DOHH2 (cell line): ENCODE measurements at regions not wholly inside any gene's neighbourhood (a gene's known extent, or its start where the extent isn't known, plus 50 kb on each side); places are given as distances from the start of the nearest gene placed in this dataset.

Source experiments
- H3F3A ChIP-seq: fragments of 200-600 bp; sonication (generic), shearing (Covaris generic); 2 replicates; pipeline ENCODE4 v1.6.0; 2016; ENCODE audit warnings: antibody characterized with exemption, mild to moderate bottlenecking; ENCODE audit not compliant: control insufficient read depth, insufficient read depth
- H3K27ac ChIP-seq: fragments of 200-600 bp; sonication (generic); 2 replicates; pipeline ENCODE4 v1.5.1; 2014; ENCODE audit warnings: low read depth, mild to moderate bottlenecking, low read length, moderate library complexity
- H3K27me3 ChIP-seq: fragments of 200-600 bp; sonication (generic); 2 replicates; pipeline ENCODE4 v1.6.1; 2014; ENCODE audit warnings: mild to moderate bottlenecking, low read length, mixed read lengths; ENCODE audit not compliant: control insufficient read depth
- H3K36me3 ChIP-seq: fragments of 200-600 bp; sonication (generic); 2 replicates; pipeline ENCODE4 v1.6.1; 2014; ENCODE audit warnings: mild to moderate bottlenecking, low read length, moderate library complexity, mixed read lengths; ENCODE audit not compliant: control insufficient read depth
- H3K4me1 ChIP-seq: fragments of 200-600 bp; sonication (generic); 2 replicates; pipeline ENCODE4 v1.6.1; 2014; ENCODE audit warnings: mild to moderate bottlenecking, low read length, mixed read lengths; ENCODE audit not compliant: control insufficient read depth
- H3K4me2 ChIP-seq: fragments of 200-600 bp; sonication (generic); 2 replicates; pipeline ENCODE4 v1.6.0; 2014; ENCODE audit warnings: mild to moderate bottlenecking, low read length, moderate library complexity
- H3K4me3 ChIP-seq: fragments of 200-600 bp; sonication (generic); 2 replicates; pipeline ENCODE4 v1.5.1; 2014; ENCODE audit warnings: mild to moderate bottlenecking, low read length, mixed read lengths
- H3K79me2 ChIP-seq: fragments of 200-600 bp; sonication (generic); 2 replicates; pipeline ENCODE4 v1.6.1; 2014; ENCODE audit warnings: mild to moderate bottlenecking, low read length, mixed read lengths; ENCODE audit not compliant: control insufficient read depth
- H3K9me2 ChIP-seq: fragments of 200-600 bp; sonication (generic); replicated peaks from 2 replicates; pipeline ENCODE4 v1.6.1; 2014; ENCODE audit warnings: mild to moderate bottlenecking, low read length, mixed read lengths; ENCODE audit not compliant: control insufficient read depth
- H3K9me3 ChIP-seq: fragments of 200-600 bp; sonication (generic); 2 replicates; pipeline ENCODE4 v1.6.1; 2014; ENCODE audit warnings: antibody characterized with exemption, low read length, mixed read lengths; ENCODE audit not compliant: control insufficient read depth, insufficient read depth
- H4K20me1 ChIP-seq: fragments of 200-600 bp; sonication (generic); 2 replicates; pipeline ENCODE4 v1.6.0; 2014; ENCODE audit warnings: low read depth, mild to moderate bottlenecking, antibody characterized with exemption, low read length, moderate library complexity; ENCODE audit not compliant: control insufficient read depth, insufficient read depth
- CTCF ChIP-seq: fragments of 200-600 bp; sonication (generic); IDR thresholded peaks from one replicate; pipeline ENCODE4 v1.5.1; 2014; ENCODE audit warnings: antibody characterized with exemption, mild to moderate bottlenecking, low read depth, low read length; ENCODE audit not compliant: poor library complexity, severe bottlenecking
- EZH2phosphoT487 ChIP-seq: fragments of 200-600 bp; sonication (generic); IDR thresholded peaks from 2 replicates; pipeline ENCODE4 v1.6.1; 2017; ENCODE audit warnings: borderline replicate concordance, mild to moderate bottlenecking, antibody characterized with exemption, low read length, moderate library complexity, mixed read lengths

- Histone ChIP-seq H3K9me3 (no peaks in the 10 kb centered on the region), H4K20me1 (no peaks in the 10 kb centered on the region), H3K4me1 (peaks cover 17% of the 10 kb centered on the region), H3K79me2 (no peaks in the 10 kb centered on the region), H3K36me3 (no peaks in the 10 kb centered on the region), H3K9me2 (no peaks in the 10 kb centered on the region), H3K27me3 (no peaks in the 10 kb centered on the region), H3K4me2 (no peak overlapping the region), H3F3A (no peaks in the 10 kb centered on the region), H3K4me3 (no peak overlapping the region), H3K27ac (no peak overlapping the region)
- no peak for TF ChIP-seq EZH2phosphoT487
- no peak for TF ChIP-seq CTCF
These were observed 109.9 kb upstream of the BCOR start for GRCh38 chrX:40207626-40208025.

GRCh38 chrX:40205471-40205870 is 107.7 kb upstream of the BCOR start:
- no peaks in the 10 kb centered on the region for H4K20me1 ChIP-seq
- H3F3A ChIP-seq: no peaks in the 10 kb centered on the region
- no peaks in the 10 kb centered on the region for H3K36me3 ChIP-seq
- no peaks in the 10 kb centered on the region for H3K27me3 ChIP-seq
- TF ChIP-seq CTCF: no peak
- no peak for TF ChIP-seq EZH2phosphoT487
- no peak overlapping the region for H3K4me3 ChIP-seq
- H3K9me3 ChIP-seq: no peaks in the 10 kb centered on the region
- H3K4me2 ChIP-seq: no peak overlapping the region
- no peak overlapping the region for H3K27ac ChIP-seq
- peaks cover 28% of the 10 kb centered on the region for H3K4me1 ChIP-seq
- H3K9me2 ChIP-seq: no peaks in the 10 kb centered on the region
- H3K79me2 ChIP-seq: no peaks in the 10 kb centered on the region

GRCh38 chrX:40202456-40202855 is 104.7 kb upstream of the BCOR start:
- peaks cover 16% of the 10 kb centered on the region for H3K4me1 ChIP-seq
- no peak overlapping the region for H3K4me3 ChIP-seq
- no peaks in the 10 kb centered on the region for H3K9me2 ChIP-seq
- H3K9me3 ChIP-seq: no peaks in the 10 kb centered on the region
- no peaks in the 10 kb centered on the region for H3K79me2 ChIP-seq
- H3K36me3 ChIP-seq: no peaks in the 10 kb centered on the region
- H3F3A ChIP-seq: no peaks in the 10 kb centered on the region
- no peak overlapping the region for H3K27ac ChIP-seq
- H3K4me2 ChIP-seq: no peak overlapping the region
- TF ChIP-seq CTCF (no peak), EZH2phosphoT487 (no peak)
- H3K27me3 ChIP-seq: no peaks in the 10 kb centered on the region
- no peaks in the 10 kb centered on the region for H4K20me1 ChIP-seq

- Histone ChIP-seq H3K79me2 (no peaks in the 10 kb centered on the region), H4K20me1 (no peaks in the 10 kb centered on the region), H3K27me3 (no peaks in the 10 kb centered on the region), H3K4me2 (no peak overlapping the region), H3K9me2 (no peaks in the 10 kb centered on the region), H3K4me1 (peaks cover 13% of the 10 kb centered on the region), H3K36me3 (no peaks in the 10 kb centered on the region), H3K4me3 (no peak overlapping the region), H3K27ac (no peak overlapping the region), H3K9me3 (no peaks in the 10 kb centered on the region), H3F3A (no peaks in the 10 kb centered on the region)
- no peak for TF ChIP-seq EZH2phosphoT487
- no peak for TF ChIP-seq CTCF
These were observed 103.6 kb upstream of the BCOR start for GRCh38 chrX:40201329-40201885.
